LoVo (cell line): ENCODE measurements at regions not wholly inside any gene's neighbourhood (a gene's known extent, or its start where the extent isn't known, plus 50 kb on each side); places are given as distances from the start of the nearest gene placed in this dataset.
"Not testable (repeated sequence)": the region's sequence is repeated elsewhere in the genome, so short reads cannot be mapped to it uniquely, and the experiment has no call there.

Experiments
- DNase-seq: peaks from one replicate; pipeline ENCODE4 v3.0.0-alpha.2; 2016; ENCODE audit warnings: low spot score

DNA sequence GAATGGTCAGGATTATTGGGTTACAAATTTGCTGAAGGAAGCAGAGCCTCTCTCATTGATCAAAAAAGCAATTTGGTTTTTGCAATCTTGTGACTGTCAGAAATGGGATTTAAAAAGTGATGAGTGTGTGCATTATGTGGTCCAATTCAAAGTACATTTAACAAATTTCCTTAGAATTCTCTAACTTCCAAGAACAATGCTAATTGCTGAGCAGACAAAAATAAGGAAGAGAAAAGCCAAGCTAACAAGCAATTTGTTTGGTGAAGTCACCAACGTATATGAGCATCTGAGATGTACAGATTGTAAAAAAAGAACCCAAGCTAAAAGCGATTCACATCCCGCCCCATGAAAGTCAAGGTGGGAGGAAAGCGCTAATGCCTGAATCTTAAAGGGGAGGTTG, 1643.9 kb downstream of the CDH8 start:
- DNase-seq: no peak

DNA sequence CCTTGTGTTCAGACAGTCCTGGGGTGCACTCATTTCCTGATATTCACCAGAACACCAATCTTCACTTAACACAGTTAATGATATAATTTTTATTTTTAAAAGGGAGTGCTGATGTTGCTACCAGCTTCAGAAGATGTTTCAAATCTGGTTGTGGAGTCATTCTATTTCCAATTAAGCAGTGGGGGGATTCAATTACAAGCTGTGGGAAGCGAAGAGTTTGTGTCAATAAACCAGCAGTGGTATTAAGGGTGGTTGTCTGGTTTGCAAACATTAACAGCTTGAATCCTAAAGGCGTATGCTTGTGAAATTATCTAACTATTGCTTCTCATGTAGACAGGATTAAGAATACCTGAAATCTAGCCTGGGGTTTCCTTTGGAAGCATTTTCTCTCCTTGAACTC, 1637.5 kb upstream of the GOT2 start:
- DNase-seq: no peak

DNA sequence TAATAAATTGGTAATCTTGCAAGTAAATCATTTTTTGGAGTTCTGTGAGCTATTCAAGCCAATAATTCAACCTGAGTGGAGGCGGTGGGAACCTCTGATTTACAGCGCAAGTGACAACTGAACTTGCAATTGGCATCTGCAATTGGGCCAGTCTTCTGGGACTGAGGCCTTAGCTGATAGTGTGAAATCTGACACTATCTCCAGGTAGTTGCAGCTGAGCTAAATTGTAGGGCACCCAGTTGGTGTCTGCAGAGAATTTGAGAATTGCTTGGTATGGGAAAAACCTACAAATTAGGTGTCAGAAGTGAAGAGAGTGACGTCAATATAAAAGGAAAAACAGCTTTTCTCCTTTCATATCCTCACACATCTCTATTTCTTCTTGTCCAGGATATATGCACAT, 1633.6 kb upstream of the GOT2 start:
- DNase-seq: no peak

DNA sequence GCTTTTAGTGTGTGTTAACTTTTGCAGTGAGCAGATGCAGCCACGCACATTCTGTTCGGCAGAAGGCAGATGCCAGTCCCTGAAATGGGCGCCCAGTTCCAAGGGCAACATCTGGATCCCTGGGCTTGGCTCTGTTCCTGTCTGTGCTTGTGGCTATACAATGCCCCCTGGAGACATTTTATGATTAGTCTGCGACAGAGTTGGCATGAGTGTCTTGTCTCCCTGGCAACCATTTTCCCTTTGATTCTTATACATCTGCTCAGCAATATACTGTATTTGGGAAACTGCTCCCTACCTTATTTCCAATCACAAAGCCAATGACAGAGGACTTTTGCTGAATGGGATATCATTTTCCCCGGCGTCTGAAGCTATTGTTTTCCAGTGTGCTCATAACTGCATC, 1629.5 kb upstream of the GOT2 start:
- DNase-seq: no peak

DNA sequence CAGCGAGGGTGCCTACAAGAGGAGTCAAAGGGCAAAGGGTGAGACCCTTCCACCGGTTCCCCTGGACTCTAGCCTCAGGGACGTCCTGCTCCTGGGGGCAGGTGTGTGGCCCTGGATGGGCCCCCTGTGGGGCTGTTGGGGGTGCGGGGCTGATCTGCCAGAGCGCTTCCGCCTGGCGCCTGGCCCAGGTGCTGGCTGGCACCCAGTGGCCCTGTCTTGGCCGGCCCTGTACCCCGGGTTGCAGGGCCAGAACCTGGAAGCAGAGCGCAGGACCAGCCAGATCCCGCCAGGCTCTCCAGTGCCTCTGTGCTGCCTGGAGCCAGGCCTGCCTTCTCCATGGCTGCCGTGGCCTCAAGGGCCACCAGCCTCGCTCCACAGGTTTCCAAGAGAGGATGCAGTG, 1625.8 kb upstream of the GOT2 start:
- not testable (repeated sequence) for DNase-seq

DNA sequence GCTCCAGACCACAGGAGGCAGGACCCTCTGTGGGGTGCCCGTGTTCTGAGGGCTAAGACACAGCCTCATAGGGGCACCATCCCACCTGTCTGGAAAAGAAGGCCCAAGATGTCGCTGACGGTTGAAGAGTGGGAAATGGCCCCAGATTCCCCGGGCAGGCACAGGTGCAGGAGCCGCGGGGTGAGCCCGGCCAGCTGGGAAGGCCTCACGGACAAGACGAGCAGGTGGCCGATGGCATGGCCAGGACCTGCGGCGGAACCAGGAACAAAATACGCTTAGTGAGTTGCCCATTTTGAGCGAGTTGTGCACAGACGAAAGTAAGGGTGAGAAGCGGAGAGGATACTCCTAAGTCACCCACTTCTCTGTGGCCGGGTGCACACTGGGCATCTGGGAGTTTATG, 1625.3 kb upstream of the GOT2 start:
- not testable (repeated sequence) for DNase-seq

DNA sequence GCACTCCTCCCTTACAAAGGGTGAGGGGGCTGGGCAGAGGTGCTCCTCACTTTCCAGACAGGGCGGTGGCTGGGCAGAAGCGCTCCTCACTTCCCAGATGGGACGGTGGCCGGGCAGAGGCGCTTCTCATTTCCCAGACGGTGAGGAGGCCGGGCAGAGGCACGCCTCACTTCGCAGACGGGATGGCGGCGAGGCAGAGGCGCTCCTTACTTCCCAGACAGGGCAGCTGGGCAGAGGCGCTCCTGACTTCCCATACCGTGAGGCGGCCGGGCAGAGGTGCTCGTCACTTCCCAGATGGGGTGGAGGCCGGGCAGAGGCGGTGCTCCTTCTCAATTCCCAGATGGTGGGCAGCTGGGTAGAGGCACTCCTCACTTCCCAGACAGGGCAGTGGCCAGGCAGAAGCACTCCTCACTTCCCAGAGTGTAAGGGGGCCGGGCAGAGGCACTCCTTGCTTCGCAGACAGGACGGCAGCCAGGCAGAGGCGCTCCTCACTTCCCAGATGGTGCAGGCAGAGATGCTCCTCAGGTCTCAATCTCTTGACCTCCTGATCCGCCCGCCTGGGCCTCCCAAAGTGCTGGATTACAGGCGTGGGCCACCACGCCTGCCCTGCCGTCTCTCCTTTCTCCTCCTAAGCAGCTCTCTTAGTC, 1623.9 kb upstream of the GOT2 start:
- not testable (repeated sequence) for DNase-seq

DNA sequence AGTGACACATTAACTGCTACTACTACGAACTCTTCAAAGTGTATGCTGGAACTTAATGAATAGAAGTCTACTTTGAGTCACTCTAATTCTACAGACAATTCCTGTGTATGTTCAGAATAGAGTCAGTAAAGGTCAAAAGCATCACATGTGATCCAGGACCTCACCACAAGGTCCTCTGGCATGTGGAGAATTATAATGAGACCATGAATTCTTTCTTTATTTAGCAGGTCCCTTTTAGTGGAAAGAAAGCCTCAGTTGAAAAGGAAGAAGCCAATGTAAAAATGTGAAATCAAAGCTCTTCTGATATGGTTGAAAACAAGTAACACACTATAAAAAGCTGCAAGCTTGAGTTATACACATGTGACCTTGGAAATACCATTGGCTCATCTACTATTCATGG, 1612.1 kb upstream of the GOT2 start:
- no peak for DNase-seq

DNA sequence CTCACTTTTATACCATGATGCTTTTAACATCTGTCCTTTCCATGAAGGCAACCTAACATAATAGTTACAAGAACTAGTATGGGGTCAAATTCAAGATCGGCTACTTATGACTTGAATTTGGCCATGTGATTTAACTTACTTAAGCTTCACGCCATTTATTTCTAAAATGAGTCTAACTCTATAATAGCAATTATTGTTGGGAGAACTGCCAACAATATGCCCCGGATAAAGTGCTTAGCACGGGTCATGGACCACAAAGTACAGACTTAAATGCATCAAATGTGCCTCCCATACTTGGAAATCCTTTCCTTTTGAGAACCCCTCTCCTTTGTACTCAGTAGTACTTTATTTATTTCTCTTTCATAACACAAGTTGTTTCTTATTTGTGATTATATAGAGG, 1603.6 kb upstream of the GOT2 start:
- DNase-seq: no peak

DNA sequence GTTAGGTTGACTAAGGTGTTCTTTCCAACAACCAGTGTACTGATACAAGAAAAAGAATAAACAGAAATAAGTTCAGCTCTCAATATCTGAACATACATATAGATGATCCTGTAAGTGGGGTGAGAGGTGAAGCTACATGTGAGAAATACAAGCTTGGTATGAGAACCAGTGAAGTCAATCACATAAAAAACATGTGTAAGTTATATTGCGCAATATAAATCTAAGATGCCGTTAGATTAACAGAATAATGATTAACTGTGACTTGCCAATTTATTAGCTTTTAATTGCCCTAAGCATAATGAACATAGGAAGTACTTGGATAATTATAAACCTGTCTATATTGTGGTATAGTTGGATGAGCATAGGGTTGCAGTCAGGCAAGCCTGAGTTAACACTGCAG, 1597.1 kb upstream of the GOT2 start:
- no peak for DNase-seq

DNA sequence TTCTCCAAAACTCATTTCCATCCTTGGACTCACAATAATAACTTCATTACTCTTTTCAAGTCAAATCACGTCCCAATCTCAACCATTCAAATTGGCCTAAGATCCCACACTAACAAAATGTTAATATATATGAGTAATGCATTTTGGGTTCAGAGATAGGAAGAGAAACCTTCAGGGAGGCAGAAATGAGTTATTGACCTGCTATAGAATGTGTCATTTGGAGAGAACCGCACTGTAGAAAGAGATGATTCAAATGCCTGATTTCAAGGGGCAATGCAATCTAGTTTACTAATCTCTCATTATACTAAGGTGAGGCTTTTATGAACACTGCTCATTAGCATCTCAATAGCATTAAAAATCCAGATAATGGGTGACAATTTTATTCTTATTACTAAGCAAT, 1595.0 kb upstream of the GOT2 start:
- no peak for DNase-seq

DNA sequence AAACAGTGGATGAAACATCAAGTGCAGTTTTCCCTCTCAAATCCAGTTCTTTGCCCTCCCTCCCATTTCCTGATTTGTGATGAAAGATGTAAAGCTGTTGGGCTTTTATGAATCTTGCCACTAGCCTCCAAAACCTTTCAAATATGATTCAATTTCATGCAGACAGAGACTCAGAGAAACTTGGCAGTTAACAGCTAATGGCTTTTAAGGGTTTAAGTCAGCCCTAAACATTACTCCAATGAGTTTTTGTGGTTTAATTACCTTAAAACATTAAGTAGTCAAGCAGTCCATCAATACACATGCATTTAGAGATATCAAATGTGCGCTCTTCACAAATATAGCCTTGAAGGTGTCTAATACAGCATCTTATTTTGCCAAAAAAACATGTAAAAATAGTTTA, 1594.0 kb upstream of the GOT2 start:
- no peak for DNase-seq

DNA sequence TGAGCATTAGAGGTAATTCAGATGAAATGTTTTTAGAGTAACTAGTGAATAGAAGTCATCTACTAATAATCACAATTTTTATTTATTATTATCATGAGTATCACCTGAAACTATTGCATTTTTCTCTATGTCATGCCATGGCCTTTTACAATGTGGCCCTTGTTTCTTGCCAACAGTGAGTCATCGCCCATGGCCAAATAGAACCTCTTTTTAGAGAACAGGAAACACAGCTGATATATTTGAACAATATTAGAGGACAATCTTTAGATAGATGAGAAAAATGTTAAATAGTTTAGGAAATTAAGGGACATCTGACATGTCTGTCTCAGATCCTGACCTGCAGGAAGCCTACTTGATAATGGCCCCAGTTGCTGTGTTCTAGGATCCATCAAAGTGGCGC, 1584.4 kb upstream of the GOT2 start:
- no peak for DNase-seq

DNA sequence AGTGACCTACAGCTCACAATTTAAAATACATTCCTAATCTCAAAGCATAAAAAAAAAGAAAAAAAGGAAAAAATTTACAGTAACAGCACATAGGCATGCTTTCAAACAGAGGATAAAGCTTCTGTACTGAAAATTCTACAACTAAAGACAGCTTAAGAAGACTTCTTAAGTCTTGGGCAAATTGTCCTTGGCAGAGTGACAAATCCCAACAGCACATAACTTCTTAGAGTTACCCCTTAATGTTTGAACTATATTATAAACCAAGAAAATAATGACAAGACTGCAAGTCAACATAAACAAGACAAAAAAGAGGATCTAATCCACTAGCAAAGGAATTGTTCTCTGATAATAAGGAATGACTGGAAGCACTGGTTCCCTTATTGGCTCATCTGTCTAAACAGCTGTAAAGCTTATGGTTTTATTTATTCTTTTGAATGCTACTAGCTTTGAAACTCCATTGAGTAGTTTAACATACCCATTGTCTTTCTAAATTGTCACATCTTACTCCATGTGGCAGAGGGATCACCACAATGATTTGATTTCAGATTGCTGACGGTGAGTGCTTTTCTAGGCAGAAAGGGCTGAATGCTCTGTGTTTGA, 1576.8 kb upstream of the GOT2 start:
- no peak for DNase-seq

DNA sequence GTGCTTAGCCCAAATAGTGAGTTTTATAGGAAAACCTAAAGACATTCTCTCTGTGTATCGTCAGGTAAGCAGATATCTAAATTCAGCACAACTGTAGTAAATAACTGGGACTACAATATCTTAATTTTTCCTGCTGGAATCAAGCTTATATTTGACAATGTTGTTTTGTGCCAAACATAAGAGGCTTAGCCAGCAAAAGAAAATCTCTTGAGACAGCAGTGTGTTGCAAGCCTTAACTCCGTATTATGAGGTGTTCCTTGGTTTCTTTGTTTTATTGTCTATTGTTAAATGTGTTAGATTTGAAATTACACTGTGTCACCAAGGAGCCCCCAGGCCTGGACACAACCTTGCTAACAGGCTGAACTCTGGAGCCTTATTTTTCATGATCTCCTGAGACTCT, 1570.6 kb upstream of the GOT2 start:
- no peak for DNase-seq

DNA sequence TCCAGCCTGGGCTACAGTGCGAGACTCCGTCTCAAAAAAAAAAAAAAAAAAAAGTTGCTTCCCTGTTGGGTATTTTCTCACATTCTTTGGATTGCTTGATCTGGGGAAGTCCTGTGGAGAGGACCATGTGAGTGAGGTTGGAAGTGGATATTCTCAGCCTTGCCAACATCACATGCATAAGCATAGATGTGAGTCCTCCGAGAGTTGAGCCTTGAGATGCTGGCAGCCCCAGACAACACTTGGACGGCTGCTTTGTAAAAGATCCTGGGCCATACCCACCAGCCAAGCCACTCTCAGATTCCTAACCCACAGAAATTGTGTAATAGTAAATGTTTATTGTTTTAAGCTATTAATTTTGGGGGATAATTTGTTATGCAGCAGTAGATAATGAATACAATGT, 1570.0 kb upstream of the GOT2 start:
- DNase-seq: no peak

DNA sequence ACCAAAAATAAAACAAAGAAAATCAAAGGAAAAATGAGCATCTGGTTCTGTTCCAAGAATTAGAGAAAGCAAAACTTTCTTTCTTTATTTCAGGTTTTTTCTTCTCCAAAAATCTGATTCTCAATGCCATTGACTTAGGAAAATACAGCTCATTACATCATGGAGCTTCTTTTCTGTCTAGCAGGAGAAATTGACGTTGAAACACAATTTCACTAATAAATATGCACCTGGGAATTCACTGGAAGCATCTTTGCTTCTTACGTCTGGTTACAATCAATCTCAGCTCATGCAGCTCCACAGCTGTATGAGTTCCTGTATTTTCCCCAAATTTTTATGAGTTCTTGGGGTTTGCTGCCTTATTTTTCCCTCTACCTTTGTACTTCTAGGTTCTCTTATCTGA, 1568.6 kb upstream of the GOT2 start:
- no peak for DNase-seq

DNA sequence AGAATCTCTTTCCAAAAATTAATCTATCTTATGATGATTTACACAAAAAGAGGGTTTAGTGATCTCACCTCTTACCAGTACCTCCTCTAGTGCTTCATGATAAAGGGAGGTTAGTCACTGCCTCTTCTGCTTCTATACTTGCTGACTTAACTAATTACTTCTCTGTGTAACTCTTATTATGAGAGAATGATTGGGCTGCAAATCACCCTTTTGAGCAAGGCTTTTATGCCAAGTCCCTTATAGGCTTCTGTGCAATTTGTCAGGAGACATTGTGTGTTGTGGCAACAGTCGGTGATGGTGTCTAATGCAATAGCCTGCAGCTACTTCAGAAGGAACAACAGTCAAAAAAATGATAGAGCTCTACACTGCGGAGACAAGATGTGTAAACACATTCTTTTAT, 1568.1 kb upstream of the GOT2 start:
- DNase-seq: no peak

DNA sequence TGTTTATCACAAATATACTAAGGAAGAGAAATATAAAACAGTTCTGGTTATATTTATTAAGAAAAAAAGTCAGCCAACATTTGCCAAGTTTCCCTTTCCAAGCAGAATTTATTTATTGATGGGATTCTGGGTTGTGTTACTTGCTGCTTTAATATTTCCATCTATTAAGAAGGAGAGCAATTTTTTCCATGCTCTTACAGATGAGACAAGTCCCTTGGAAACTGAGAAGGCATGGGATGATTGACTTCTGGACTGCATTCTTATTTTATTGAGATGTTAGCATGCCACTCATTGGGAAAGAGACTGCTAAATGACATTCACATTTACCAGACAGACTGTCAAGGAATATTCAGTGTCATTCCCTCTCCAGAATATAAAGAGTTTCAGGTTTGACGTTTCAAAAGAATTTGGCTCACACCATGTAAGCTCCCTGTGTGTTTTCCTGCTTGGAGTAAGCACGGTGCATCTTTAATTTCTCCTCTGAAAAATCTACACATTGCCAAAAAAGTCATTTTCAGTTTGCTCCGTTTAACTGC, 1565.2 kb upstream of the GOT2 start:
- DNase-seq: no peak

DNA sequence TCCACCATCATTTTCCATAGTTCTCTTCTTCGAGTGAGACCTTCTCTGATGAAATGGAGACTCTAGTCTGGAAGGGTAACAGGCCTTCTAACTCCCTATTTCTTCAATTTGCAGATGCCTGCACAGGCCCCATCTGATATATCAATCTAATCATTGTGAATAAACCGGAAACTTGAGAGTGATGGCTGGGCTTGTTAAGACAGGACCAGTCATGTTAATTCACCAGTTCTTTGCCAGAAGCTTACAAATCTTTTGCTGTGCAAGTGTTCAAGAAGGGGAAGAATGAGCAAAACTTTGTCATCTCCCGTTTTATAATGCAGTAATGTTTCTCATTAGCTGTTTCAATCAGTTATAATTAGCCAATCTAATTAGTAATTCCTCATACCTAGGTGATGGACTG, 1561.3 kb upstream of the GOT2 start:
- no peak for DNase-seq

DNA sequence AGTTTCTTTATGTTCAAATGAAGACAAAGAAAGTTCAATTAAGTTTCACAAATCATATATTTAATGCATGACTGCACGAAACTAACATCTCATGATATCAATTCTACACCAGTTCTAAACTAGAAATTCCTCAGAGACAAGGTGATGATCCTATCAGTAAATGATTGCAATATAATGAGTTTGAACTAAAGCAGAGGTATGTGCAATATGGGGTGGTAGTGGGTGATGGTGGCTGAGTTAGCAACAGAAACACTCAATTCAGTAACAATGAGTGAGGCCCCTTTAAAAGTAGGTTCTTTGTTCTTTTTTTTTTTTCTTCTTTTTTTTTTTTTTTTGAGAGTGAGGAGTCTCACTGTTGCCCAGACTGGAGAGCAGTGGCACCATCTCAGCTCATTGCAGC, 1551.7 kb upstream of the GOT2 start:
- DNase-seq: no peak

DNA sequence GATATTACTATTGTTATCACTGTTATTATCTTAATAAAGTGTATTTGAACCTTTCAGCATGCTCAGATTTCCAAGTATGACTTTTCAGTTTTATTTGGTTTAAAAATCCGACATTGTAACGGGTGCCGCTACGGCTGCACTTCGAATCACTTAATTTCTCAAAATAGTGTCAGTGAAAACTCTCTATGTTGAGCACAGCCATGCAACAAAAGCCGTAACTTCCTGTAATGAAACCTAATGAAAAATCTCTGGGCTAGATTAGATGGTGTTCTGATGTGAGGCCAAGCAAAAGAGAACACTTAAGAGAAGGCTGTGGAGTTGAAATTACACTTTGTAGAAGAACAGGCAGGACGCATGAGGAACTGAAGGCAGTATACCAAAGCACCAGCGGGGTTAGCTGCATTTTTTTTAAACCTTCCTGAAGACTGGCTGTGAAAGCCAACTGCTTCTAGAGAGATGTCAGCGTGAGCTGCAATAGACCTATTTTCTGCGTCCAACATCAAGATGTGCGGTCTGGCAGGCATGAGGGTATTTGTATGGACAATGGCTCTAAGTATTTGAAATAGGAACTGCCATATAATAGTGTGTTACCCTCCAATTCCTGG, 1545.0 kb upstream of the GOT2 start:
- no peak for DNase-seq

DNA sequence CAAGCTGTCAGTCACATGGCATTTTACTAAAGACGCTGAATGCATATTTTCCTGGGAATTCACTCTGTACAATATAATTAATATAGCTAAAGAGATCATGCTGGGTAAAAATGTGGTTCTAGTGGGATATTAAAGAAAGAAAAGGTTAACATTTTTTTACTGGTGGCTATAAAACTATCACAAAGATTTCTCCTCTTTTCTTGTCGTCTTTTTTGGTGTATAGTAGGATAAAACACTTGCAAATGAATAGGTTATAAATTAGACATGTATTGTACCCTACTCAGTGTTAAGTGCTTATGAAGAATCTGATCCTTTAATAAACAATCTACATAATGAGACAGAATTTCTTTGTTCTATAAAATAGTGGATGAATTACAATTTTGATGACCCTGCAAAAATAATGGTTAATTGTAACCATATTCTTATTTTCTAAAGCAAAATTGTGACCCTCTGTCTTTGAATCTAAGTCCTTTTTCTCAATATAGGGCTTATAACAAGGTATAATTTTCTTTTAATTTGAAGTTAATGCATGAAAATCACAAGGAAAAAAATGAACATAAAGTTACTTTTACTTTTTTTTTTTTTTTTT, 1540.4 kb upstream of the GOT2 start:
- DNase-seq: no peak
